Stomach (tissue), 8 donors: ENCODE measurements at regions not wholly inside any gene's neighbourhood (a gene's known extent, or its start where the extent isn't known, plus 50 kb on each side); places are given as distances from the start of the nearest gene placed in this dataset.

Experiments used
- DNase-seq, 2 donors: peaks; one replicate each; pipeline versions ENCODE4 v3.0.0 to v3.0.0-alpha.2; 2013 to 2019
- H3K27ac ChIP-seq, 5 donors: fragments of 200-600 bp in 4 of 5; sonication (generic) in 4 of 5; one replicate each; pipeline ENCODE4 v1.5.1; 2013 to 2019; ENCODE audit warnings: mild to moderate bottlenecking in 1 of 5, moderate library complexity in 1 of 5
- H3K27me3 ChIP-seq, 3 donors: fragments of 200-600 bp; sonication (generic); one replicate each; pipeline ENCODE4 v1.5.1; 2017 to 2019; ENCODE audit warnings: mixed run types in 1 of 3
- H3K36me3 ChIP-seq, 4 donors: fragments of 200-600 bp; sonication (generic); 1 replicate in 3 of 4; 2 replicates in 1 of 4; pipeline ENCODE4 v1.5.1; 2016 to 2019
- H3K4me1 ChIP-seq, 4 donors: fragments of 200-600 bp; sonication (generic); one replicate each; pipeline ENCODE4 v1.5.1; 2016 to 2019
- H3K4me3 ChIP-seq, 4 donors: fragments of 200-600 bp; sonication (generic) in 3 of 4; one replicate each; pipeline ENCODE4 v1.5.1; 2016 to 2019; ENCODE audit warnings: mild to moderate bottlenecking in 1 of 4
- H3K9me3 ChIP-seq, 4 donors: fragments of 200-600 bp; sonication (generic); one replicate each; pipeline ENCODE4 v1.5.1; 2016 to 2019
- CTCF ChIP-seq, 7 experiments: fragments of 450-650 bp in 4 of 7; fragments of 200-600 bp in 3 of 7; sonication (generic) in 3 of 7; IDR thresholded peaks; one replicate each; pipeline ENCODE4 v1.5.1; 2016 to 2019; ENCODE audit warnings: antibody characterized with exemption in 7 of 7, control low read depth in 2 of 7, mild to moderate bottlenecking in 1 of 7
- EP300 ChIP-seq: sonication (generic); formaldehyde crosslinking; IDR thresholded peaks from one replicate; pipeline ENCODE4 v1.6.1; 2017; ENCODE audit warnings: antibody characterized with exemption
- POLR2A ChIP-seq, 4 donors: fragments of 450-650 bp; IDR thresholded peaks; one replicate each; pipeline ENCODE4 v1.6.1; 2016; ENCODE audit warnings: antibody characterized with exemption in 4 of 4, control low read depth in 2 of 4, mild to moderate bottlenecking in 1 of 4, moderate library complexity in 1 of 4
- POLR2AphosphoS5 ChIP-seq, 3 donors: sonication (generic); formaldehyde crosslinking; IDR thresholded peaks; one replicate each; pipeline ENCODE4 v1.6.1; 2016; ENCODE audit warnings: antibody characterized with exemption in 3 of 3
- WGBS, 5 donors: extraction: QIAGEN DNeasy Blood & Tissue Kit in 3 of 5; methylation state at CpG; one replicate each; pipeline versions ENCODE4 v1.1.5 to v1.1.7; 2013 to 2018; 5-methylcytosine and 5-hydroxymethylcytosine counted together
- intact Hi-C: fragments of 100-400 bp; cut with DNase I; formaldehyde crosslinking; loops from one replicate; pipeline ENCODE4 v1.15.1; 2023; ENCODE audit warnings: low total_unique reads
- donor health status: healthy with polysubstance abuse.
- donor health status: Bipolar disorder and iron deficiency.
- donor health status: healthy.

DNA sequence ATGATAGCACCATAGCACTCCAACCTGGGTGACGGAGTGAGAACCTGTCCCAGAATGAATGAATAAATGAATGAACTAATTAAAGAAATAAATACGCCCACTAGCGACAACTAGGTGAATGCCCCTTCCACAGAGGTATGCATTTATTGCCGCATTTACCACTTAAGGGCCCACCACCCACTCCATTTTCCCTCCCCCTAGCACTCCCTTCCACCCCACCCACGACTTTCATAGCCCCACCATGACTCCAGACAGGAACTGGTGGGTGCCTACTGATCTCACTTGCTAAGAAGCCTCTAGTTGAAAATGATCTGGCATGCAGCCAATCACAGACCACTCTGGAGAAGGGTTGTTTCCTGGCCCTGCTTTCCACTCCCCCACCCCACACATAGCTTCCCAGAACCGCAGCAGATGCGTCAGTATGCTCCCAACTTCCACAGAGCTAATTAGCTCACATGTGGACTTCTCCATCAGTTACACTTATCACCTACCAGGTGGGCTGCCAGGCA, 167.6 kb downstream of the WT1 start:
- DNase-seq = peak in 1 of 2 donors; percentile 19
- intact Hi-C loops = no loop called here

DNA sequence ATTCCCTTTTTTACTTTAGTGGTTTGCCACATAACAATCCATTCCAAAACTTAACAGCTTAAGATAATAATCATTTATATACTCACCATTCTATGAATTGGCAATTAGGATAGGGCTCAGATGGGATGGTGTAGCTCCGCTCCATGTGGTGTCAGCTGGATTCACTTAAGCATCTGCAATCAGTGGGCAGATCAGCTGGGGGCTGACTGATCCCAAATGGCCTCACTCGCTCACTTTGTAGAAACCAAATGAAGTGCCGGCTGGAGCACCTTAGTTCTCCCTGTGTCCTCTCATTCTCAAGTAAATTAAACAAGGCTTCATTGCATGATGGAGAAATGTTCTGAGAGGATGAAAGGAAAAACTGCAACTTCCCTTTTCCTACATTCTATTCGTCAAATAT, 161.4 kb downstream of the WT1 start:
- Histone ChIP-seq H3K36me3 (no peaks in the 10 kb centered on the region), H3K4me3 (no peak overlapping the region), H3K9me3 (no peaks in the 10 kb centered on the region), H3K27ac (no peak overlapping the region), H3K4me1 (no peaks in the 10 kb centered on the region), H3K27me3 (peaks cover 0 to 6% (median 0%) of the 10 kb centered on the region in 3 donors)
- intact Hi-C loops = no loop called here
- 73 to 83% (median 78%) methylated on average over 4 of the region's 4 CpGs for WGBS, 5 donors
- TF ChIP-seq POLR2AphosphoS5 (IDR thresholded peaks at IDR 0.05) (no peak), EP300 (no peak), POLR2A (IDR thresholded peaks at IDR 0.05) (no peak), CTCF (IDR thresholded peaks at IDR 0.05) (no peak)
- no peak for DNase-seq

More for the DNA sequence above, 167.6 kb downstream of the WT1 start:
- H3K4me3 ChIP-seq = no peak overlapping the region
- H3K27me3 ChIP-seq = peaks cover 0 to 5% (median 0%) of the 10 kb centered on the region in 3 donors
- no peak for TF ChIP-seq POLR2AphosphoS5 (IDR thresholded peaks at IDR 0.05)
- TF ChIP-seq CTCF (IDR thresholded peaks at IDR 0.05) = no peak
- no peak for TF ChIP-seq EP300
- TF ChIP-seq POLR2A (IDR thresholded peaks at IDR 0.05) = no peak
- H3K36me3 ChIP-seq = no peaks in the 10 kb centered on the region
- H3K4me1 ChIP-seq = no peaks in the 10 kb centered on the region
- WGBS, 5 donors = 73 to 81% (median 80%) methylated on average over 7 of the region's 7 CpGs
- H3K27ac ChIP-seq = no peak overlapping the region
- no peaks in the 10 kb centered on the region for H3K9me3 ChIP-seq

- Histone ChIP-seq H3K4me3 (no peak overlapping the region), H3K27me3 (peaks cover 0 to 10% (median 0%) of the 10 kb centered on the region in 3 donors), H3K36me3 (no peaks in the 10 kb centered on the region), H3K4me1 (no peaks in the 10 kb centered on the region), H3K9me3 (peaks cover 0 to 15% (median 7%) of the 10 kb centered on the region in 4 donors), H3K27ac (no peak overlapping the region)
- intact Hi-C loops = no loop called here
- no peak for DNase-seq
- TF ChIP-seq CTCF (IDR thresholded peaks at IDR 0.05) (no peak), POLR2AphosphoS5 (IDR thresholded peaks at IDR 0.05) (no peak), POLR2A (IDR thresholded peaks at IDR 0.05) (no peak), EP300 (no peak)
- 55 to 60% (median 58%) methylated on average over 3 of the region's 3 CpGs for WGBS, 5 donors
These were observed 155.7 kb downstream of the WT1 start for GRCh38 chr11:32279672-32280071.

- TF ChIP-seq CTCF (IDR thresholded peaks at IDR 0.05) = no peak
- no peak for TF ChIP-seq EP300
- TF ChIP-seq POLR2AphosphoS5 (IDR thresholded peaks at IDR 0.05) = no peak
- no peak for TF ChIP-seq POLR2A (IDR thresholded peaks at IDR 0.05)
- intact Hi-C loops = no loop called here
- 64 to 86% (median 77%) methylated on average over 1 of the region's 1 CpG for WGBS, 5 donors
- peaks cover 0 to 10% (median 0%) of the 10 kb centered on the region in 3 donors for H3K27me3 ChIP-seq
- no peaks in the 10 kb centered on the region for H3K36me3 ChIP-seq
- H3K4me3 ChIP-seq = no peak overlapping the region
- peaks cover 0 to 15% (median 7%) of the 10 kb centered on the region in 4 donors for H3K9me3 ChIP-seq
- no peak for DNase-seq
- H3K27ac ChIP-seq = no peak overlapping the region
- H3K4me1 ChIP-seq = no peaks in the 10 kb centered on the region
These were observed 155.0 kb downstream of the WT1 start for GRCh38 chr11:32280339-32280738.
